Central memory CD4-positive, alpha-beta T cell (primary cell): ENCODE measurements at regions not wholly inside any gene's neighbourhood (a gene's known extent, or its start where the extent isn't known, plus 50 kb on each side); places are given as distances from the start of the nearest gene placed in this dataset.
"Not testable (repeated sequence)": the region's sequence is repeated elsewhere in the genome, so short reads cannot be mapped to it uniquely, and the experiment has no call there.

ENCODE experiments used
- DNase-seq: peaks from one replicate; pipeline ENCODE4 v3.0.0; 2022

DNA sequence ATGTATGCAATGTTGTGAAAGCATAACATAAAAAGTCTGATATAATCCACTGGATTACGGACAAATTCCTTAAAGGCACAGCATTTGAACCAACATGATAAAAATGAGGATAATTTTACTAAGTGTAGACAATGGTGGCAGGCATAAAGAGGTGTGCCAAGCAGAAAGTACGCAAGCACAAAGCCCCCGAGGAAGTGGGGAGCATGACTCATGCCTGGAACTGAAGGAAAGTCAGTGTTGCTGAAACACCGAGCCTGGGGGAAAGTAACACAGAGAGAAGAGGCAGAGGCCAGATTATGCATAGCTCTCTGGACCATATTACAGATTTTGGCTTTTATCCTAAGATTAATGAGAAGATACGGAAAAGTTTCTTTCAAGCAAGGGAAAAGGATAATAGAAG, 490.0 kb upstream of the PHF14 start:
- no peak for DNase-seq

DNA sequence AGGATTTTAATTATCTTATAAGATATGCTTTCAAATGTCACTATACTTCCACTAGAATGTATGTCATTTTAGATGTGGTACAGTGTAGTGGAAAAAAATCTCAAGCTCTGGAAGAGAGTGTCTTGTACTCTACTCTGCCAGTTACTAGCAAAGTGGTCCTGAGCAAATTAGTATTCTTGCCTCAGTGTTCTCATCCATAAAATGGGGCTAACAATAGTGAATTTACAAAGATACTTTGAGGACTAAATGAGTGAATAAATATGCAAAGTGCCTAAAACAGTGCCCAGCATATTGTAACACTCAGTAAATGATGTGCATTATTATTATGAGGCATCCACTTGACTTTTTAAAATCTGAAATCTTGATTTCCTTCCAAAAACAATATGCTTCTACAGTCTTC, 488.9 kb upstream of the PHF14 start:
- DNase-seq = no peak

DNA sequence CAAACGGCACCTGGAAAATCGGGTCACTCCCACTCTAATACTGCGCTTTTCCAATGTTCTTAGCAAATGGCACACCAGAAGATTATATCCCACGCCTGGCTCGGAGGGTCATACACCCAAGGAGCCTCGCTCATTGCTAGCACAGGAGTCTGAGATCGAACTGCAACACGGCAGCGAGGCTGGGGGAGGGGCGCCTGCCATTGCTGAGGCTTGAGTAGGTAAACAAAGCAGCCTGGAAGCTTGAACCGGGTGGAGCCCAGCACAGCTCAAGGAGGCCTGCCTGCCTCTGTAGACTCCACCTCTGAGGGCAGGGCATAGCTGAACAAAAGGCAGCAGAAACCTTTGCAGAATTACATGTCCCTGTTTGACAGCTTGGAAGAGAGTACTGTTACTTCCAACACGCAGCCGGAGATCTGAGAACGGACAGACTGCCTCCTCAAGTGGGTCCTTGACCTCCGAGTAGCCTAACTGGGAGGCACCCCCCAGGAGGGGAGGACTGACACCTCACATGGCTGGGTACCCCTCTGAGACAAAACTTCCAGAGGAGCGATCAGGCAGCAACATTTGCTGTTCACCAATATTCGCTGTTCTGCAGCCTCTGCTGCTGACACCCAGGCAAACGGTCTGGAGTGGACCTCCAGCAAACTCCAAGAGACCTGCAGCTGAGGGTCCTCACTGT, 472.3 kb upstream of the PHF14 start:
- not testable (repeated sequence) for DNase-seq

DNA sequence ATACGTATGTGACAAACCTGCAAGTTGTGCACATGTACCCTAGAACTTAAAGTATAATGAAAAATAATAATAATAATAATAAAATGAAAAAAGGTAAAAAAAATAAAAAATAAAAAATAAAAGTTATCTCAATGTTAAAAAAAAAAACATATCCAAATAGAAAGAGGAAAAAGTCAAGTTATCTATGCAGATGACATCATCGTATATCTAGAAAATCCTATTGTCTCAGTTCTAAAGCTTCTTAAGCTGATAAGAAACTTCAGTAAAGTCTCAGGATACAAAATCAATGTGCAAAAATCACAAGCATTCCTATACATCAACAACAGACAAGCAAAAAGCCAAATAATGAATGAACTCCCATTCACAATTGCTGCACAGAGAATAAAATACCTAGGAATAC, 466.6 kb upstream of the PHF14 start:
- no peak for DNase-seq

DNA sequence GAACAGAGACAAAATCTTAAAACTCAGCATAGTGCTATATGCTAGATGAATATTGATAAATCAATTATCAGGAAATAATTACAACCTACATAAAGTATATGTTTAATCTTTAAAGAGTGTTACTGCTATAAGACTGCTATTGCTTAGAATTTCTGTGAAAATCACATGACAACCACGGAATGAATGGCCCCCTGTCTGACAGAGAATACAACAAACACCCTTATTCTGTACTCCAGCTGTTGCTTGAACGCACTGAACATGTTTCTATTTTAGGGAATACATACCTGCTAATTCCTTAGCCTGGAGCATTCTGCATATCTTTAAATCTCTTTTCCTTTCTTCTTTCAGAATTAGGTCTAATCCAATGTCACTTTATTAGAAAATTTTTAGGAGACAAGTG, 452.4 kb upstream of the PHF14 start:
- DNase-seq = no peak

DNA sequence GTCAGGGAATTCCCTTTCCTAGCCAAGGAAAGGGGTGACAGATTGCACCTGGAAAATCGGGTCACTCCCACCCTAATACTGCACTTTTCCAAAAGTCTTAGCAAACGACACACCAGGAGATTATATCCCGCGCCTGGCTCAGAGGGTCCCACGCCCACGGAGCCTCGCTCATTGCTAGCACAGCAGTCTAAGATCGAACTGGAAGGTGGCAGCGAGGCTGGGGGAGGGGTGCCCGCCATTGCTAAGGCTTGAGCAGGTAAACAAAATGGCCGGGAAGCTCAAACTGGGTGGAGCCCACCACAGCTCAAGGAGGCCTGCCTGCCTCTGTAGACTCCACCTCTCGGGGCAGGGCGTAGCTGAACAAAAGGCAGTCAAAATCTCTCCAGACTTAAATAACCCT, 440.2 kb upstream of the PHF14 start:
- DNase-seq = not testable (repeated sequence)

DNA sequence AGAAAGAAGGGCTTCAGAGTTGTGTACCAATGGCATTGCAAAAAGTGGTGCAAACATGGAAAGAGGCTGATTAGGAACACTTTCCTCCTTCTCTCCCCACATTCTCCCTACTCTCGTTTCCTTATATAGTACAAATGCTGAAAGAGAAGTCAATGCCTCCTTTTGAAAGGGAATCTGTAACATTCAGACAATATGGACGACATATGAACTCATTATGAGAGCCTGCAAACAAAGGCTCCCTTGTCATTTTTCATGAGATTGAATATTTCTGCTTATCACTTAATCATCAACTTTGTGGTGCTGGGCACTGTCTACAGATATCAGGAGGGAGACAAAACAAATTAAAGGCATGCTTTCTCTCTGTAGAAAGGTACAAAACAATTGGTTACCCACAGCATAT, 437.1 kb upstream of the PHF14 start:
- DNase-seq = no peak

DNA sequence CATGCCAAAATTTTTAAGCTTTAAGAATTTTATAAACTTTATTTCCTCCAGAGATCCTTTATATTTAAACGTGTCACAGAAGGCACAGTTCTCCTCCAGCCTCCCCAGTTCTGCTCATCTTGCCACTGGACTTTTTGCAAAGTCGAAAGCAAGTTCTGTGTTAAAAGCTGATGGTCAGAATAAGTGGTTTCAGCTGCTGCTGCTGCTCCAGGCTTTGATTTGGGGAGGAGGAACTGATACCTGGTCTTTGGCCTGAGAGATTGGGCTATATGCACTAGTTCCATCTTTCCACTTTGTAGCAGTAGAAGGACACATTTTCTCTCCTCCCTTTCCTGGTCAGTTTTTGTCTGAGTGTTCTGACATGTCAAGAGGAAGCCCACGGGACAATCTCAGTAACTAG, 435.9 kb upstream of the PHF14 start:
- DNase-seq = no peak

DNA sequence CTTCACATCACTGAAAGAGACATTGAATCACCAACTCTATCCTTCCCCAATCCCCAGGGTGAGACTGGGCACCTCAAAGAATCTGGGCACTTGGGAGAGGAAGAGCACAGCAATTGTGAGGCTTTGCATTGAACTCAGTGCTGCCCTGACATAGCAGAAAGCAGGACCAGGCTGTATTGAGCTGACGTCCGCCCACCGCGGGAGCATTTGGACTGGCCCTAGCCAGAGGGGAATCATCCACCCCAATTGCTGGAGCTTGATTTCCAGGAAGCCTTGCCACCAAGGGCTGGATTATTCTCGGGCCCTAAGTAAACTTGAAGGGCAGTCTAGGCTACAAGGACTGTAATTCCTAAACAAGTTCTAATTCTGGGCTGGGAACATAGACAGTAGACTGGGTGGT, 416.3 kb upstream of the PHF14 start:
- no peak for DNase-seq

DNA sequence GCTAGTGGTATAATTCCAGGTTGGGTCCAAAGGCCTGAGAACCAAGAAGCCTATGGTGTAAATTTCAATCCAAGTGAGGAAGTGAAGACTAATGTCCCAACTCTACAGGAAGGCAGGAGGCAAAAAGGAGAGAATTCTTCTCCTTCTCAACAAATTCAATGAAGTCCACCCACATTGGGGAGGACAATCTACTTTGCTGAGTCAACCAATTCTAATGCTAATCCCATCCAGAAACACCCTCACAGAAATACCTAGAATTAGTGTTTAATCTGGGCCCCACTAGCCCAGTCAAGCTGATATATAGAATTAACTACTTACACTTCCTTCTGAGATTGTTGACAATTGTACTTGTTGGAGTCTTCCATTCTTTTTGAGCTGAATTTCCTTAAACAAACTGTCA, 413.2 kb upstream of the PHF14 start:
- no peak for DNase-seq

DNA sequence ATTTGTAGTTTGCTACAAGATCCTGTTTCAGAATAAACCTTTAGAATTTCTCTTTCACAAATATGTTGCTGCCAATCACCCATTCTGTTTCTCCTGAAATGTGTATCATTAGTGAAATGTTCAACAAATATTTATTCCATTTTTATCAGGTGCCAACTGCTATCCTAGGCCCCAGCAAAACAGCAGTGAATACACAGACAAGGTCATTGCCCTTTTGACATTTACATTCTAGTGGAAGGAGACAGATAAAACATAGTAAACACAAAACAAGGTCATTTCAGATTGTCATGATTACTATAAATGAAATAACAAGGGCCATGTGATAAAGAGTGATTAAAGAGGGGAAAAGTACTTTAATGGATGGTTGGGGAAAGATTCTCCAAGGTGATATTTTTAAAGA, 404.8 kb upstream of the PHF14 start:
- no peak for DNase-seq

DNA sequence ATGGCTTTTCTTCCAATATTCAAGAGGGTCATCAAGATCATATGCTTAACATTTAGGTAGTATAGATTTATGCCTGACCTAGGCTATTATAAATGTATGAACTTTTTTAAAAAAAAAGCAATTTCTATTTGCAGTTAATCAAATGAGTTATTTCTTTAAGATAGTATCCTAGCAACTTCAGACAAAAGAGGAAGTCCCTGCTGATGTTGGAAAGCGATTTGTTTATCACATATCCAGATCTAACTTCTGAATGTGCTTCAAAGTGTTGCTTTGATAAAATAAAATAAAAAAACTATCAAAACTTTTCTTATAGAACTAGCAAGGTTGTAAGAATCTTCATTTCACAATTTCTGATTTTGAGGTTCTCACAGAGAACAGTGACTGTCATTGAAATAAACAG, 401.9 kb upstream of the PHF14 start:
- DNase-seq = no peak

DNA sequence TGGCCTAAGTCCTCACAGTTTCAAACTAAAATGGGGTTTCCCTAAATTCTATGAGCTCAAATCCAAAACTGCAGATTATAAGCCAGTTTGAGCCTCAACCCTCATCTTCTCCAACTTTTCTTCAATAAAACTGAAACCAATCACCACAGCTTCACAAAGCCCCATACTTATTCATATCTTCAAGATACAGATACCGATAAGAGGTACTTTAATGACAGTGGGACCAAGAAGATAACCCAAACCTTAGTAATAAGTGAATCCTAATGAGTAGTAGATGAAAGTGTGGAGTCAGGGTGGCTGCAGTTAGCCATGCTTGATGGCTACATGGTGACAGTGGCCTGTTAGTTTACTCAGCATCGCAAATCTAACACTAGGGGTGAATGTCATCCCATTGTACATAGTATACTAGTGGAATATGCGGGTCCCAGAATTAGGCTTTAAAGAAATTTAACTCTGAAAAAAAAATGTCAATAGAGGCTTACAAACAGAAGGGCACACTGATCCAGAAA, 395.8 kb upstream of the PHF14 start:
- no peak for DNase-seq

DNA sequence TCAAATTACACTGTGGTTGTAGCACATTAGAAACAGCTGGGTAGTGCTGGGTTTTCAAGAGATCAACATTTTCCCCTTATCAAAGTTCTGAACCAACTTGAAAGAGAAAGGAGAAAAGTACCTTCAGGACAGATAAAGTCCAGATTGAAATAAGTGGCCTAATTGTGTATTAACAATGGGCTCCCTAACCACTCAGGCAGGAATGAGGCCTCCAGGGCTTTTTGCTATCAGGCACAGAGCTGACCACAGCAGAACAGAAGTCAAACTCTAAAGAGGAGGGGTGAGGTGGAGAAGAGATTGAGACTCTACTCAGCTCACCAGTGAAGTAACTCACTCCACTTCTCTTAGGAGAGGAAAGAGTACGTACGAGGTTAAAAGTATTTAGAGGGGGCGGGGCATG, 394.1 kb upstream of the PHF14 start:
- DNase-seq = no peak

DNA sequence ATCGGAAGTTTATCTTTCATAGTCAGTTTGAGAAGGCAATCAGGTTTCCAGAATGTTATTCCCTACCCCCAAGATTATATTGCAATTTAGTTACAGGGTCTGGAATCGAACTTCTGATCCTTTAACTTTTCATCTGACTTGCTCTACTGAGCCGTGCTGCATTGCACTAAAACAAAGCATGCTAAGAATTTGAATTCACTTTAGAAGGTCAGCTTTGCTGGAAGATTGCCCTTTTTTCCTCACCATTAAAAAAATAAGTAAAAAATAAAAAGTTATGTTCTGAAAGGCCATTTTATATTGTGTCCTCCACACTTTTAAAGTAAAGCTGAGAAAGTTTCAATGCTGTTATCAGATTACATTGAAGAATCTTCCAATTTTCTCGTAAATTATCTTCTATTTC, 388.8 kb upstream of the PHF14 start:
- no peak for DNase-seq

DNA sequence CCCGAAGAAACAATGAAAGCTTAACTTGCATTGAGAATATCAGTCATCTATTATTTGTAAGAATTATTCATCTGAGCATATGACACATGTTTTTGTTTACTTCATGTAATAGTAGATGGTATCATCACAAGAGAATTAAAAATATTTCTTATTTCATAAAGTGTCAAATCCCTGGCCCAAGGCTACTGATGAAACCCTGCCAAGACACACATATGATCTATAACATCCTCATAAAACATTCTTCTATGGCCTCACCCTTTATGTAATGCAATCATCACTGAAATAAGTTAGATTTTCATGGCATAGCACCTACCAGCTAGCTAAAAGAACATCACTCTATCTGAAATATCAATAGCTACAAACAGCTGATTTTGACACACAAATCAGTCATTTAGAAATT, 385.6 kb upstream of the PHF14 start:
- DNase-seq = no peak

DNA sequence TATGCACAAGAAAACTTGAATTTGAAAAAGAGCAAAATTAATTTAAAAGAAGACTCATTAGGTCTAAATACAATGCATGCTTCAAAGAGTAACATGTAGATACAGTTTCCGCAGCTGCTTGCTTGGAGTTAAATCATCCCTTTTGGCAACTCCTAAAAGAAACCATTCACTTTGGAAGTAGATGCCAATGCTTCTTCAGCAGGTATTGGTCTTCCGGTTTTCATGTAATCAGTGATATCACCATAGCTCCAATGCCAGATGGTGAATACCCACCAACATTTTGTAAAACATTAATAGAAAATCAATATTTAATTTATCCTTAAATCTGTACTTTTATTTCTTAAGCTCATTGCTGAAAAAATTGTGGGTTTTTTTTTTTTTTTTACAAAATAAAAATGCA, 381.1 kb upstream of the PHF14 start:
- no peak for DNase-seq

DNA sequence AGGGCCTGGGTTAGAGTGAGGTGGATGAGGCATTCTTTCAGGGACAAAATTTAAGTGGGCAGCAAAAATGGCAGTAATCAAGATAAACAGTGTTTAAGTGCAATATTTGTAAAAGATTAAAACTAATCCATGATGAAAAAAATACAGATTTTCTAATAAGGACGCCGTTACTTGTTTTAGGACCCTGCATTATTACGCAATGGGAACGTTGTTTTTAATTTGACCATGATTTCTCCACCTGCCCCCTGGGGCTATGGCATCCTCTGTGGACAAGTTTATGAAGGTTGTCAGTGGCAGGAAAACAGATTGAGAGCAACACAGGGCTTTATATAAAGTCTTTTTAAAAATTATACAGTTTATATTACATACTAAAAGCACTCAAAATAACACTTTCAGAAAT, 380.6 kb upstream of the PHF14 start:
- DNase-seq = no peak

DNA sequence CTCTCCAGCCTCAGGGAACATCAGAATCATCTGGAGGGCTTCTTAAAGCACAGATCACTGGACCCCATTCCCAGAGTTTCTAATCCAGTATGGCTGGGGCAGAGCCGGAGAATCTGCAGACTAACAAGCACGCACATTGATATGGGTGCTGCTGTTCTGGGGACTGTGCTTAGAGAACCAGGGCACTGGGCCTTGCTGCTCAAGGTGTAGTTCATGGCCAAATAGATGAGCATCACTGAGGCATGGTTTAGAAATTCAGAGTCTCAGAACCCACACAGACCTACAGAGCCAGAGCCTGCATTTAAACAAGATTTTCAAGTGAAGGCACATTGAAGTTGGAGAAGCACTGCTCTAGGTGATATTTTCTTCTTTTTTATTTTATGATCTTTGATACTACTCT, 376.8 kb upstream of the PHF14 start:
- no peak for DNase-seq

DNA sequence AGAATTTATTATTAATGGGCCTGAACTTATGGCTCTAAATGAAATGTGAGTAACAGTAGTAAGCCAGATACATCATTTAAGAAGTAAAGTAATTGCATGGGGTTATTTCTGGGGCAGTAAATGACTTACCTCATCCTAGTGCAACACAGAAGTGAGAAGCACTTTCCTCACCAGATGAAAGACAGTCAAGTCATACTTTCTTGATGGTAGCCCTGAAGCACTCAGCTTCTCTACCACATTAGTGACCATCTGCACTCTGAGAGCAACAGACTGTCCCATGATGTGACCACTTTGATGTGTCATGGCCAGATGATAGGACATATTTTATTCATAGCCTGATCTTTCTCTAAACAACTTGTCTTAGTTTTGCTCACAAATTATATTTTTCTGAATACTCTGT, 369.5 kb upstream of the PHF14 start:
- DNase-seq = no peak

DNA sequence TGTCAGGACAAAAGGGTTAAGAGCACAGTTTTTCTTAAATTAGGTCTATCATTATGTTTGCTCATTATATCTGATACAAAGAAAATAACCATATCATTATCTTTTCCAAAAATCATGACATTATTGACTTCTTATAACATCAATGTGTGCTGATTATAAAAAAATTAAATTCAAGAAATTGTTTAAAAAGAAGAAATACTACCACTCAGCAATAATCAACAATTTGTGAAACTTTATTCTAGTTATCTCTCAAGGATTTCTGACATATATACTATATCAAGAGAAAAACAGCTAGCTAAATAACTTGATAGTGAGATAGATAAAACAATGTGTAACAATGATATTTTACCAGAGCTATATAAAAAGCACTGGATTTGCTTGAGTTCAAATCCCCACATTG, 360.7 kb upstream of the PHF14 start:
- DNase-seq = no peak

DNA sequence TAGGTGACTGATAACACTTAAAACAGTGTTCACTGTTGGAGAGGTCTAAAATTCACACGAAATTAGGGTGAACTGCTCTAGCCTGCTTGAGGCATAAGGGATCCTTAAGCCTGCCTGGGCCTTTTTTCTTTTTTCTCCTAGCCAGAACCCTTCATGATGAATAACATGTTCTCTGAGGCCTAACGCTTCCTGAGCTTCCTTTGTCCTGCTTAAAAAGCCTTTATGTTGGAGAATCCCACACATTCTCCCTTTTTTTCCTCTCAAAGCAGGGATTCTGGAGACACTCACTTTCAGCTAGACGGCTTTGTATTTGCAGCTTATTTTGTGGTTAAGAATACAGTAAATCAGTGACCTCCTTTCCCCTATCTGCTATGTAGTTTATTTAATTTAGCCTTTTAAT, 354.7 kb upstream of the PHF14 start:
- no peak for DNase-seq

DNA sequence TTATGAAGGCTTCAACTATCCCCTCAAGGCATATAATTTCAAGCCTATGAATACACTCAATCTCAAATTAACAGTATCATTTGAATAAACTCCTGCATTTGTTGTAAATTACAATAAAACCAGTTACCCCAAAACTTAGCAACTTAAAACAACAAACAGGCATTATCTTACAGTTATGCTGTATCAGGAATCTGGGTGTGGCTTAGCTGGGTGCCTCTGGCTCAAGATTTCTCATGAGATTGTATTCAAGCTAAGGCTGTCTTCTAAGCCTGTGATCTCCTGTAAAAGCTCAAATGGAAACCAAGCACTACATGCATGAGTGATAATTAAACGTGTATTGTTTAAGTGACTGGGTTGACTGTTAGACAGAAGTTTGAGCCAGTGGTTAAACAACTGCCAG, 341.0 kb upstream of the PHF14 start:
- no peak for DNase-seq

DNA sequence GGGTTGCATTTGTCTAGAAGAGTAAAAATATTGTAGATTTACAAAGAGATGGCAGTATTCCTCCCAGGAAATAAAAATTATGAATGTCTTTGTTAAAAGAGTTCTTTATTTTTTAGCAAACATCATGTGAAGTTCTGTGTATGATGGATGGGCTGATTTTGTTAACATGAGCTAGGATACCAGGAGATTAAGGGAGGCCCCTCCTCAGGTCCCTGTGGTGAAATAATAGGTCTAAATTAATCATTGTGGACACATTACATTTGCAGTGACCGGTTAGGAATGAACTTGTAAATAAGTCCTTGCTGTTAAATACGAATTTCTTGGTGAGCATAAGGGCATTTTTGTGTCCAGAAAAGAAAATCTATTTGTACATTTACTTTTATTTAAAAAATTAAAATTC, 339.4 kb upstream of the PHF14 start:
- no peak for DNase-seq

DNA sequence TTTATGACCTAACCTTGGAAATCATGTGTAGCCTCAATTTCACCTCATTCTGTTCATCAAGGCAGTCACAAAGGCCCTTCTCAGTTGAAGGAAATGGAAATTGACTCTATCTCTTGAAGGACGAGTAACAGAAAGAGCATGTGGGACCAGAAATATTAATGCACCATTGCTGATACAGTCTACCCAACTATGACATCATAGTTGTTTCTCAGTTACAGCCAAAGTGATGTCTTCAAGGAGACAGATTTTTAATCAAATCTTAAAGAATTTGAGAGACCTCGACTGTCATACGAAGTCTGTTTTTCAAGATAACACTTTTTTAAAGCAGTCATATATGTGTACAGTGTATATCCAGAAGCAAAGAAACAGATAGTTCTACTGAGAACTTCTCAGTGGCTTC, 335.7 kb upstream of the PHF14 start:
- no peak for DNase-seq

DNA sequence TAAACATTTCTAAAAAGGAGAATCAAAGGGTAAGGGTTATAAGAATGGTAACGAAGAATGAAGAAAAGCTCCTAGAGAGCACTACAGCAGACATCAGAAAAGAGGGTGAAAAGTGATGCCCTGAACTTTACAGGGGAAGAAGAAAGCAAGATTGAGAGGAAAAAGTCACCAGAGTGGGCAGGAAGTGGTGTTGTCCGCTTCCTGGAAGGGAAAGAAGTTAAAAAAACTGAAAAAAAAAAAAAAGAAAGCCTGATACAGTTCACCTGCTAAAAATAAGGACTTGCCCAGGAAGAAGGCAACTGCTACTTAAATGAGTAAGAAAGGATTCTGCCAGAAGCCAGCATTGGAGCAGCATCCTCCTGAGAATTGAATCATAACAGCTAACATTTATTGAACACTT, 330.1 kb upstream of the PHF14 start:
- no peak for DNase-seq
